HG03175 (cell line): ENCODE measurements at regions not wholly inside any gene's neighbourhood (a gene's known extent, or its start where the extent isn't known, plus 50 kb on each side); places are given as distances from the start of the nearest gene placed in this dataset.
"Not testable (repeated sequence)": the region's sequence is repeated elsewhere in the genome, so short reads cannot be mapped to it uniquely, and the experiment has no call there.

Experiments used
- ATAC-seq: cut with Tn5 transposase; IDR thresholded peaks from one replicate; pipeline ENCODE4 v1.9.1; 2021; ENCODE audit warnings: mild to moderate bottlenecking, moderate library complexity; ENCODE audit not compliant: unreplicated experiment

DNA sequence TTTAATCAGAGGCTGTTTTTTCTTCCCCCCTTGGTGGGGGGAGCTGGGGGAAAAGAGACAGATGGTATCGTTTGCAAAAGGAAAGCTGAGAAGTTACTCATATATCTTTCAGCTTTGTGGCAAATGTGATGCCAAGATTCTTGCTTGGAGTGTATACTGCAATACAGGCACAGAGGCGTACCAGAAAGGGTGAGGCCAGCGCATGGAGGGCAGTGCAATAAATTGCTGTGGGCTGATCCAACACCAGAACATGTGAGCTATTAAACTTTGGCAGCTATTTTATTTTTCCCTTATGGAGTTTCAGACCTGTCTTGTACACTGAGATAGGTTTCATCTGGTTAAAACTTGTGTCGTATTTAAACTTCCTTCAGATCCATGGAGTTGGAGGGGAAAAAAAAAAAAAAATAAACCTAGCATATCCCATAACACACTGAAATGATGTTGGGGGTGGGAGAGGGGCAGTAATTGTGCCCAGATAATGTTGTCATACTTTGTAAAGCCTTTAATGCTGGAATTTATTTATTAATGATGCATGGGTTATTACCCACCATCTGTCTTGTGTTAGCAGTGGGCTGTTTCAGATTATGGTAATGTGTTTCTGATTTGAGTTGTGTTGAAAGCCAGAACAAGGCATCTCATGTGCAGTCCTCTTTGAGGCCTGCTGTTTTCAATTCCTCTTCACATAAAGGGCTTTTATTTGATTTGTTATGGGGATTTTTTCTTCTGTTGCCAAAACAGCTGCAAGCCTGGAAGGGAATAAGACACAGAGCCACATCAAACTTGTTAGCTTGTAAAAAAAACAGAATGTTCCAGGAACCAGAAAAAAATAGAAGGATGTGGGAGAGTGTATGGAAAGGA is 891.3 kb downstream of the TLE1 start:
- ATAC-seq: no peak

DNA sequence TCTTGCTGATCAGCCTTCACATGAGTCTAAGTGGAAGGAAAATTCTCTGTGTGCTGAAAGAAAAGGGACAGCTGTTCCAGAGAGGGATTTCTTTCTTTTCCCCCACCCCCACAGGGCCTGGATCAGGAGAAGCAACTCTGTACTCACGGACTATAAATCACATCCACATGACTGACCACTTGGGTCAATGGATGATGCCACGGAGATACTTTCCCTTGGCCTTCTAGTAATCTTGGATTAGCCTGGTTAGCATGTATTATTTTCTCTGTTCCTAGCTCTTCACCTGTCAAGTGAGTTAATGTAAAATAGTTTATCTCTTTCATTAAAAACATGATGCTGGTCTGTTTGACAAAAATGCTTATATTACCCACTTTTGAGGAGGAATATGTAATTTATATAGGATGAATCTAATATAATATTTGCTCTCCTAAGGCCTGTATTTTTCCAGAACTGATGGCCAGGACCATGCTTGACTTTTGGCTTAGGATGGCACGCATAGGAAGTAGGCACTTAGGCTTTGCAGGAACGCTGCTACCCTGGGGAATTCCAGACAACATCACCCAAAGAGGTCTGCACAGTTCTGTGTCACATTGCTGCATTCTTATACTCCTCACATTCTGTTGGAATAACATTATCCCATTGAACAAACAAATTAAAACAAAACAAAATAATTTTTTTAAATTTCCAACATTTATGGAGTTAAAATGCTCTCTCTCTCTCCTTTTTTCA is 892.1 kb downstream of the TLE1 start:
- ATAC-seq: no peak

DNA sequence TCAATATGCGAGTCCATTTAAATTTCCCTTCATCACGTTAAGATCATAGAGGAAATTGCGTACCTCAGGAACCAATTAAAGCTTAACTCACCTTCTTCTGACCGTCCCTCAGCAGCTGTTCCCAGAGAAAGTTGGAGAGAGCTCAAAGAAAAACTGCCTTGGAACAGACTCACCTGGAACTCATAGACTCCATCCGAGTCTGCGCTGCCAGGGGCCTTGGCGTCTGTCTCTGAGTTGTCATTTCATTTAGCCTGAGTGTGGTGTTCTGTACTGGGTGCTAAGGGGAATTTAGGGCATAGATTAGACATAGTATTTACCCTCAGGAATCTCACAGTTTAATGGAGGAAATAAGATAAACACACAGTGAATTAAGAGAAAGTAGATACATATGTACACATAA is 892.7 kb downstream of the TLE1 start:
- ATAC-seq: no peak

DNA sequence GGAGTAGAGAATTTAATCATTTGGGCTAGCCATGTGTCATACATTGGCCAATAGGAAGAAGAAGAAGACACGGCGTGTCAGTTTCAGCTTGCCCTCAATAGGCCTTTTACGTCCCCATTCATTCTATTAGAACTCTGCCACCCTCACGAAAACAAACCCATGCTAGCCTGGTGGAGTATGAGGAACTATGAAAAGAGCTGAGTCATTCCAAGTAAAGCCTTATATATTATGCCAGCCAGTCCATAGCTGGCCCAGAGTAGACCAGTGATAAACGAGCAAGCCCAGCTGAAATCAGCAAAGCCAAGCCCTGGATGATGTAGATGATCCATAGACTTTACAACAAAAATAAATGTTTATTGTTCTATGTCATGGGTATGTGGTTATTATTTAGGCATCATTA is 895.1 kb downstream of the TLE1 start:
- no peak for ATAC-seq

DNA sequence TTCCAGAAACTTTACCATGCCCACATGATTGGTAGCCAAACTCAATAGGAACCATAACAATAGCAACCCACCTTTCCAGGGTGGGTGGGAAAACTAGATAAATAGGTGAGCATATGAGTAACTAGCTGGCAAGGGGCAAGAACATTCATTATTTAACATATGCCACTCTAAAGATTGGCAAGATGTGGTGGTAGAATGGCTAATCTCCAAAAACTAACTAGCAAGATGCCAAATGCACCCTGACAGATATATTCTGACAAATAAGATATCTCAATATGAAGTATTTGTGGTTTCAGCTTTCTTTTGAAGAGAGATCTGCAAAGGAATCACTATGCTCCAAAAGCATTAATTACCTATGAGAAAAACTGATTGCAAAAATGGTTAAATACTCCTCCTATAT is 895.6 kb downstream of the TLE1 start:
- no peak for ATAC-seq

DNA sequence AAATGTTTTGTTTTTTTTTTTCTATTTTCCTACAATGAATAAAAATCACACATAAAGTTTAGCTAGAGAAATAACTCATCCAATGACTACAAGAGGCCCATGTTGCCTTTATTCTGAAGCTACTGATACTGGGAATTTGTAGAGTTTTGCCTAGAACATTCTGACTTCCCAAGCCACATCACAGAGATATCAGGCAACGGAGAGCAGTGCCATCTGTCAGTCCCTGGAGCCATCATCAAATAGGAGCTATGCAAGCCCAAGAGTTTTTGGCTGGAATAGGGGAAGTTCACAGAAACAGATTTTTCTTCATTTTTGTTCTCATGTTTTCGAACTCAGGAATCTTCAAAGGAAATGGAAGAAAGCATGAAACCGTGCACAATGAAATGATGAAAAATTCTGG is 896.6 kb downstream of the TLE1 start:
- ATAC-seq: no peak

DNA sequence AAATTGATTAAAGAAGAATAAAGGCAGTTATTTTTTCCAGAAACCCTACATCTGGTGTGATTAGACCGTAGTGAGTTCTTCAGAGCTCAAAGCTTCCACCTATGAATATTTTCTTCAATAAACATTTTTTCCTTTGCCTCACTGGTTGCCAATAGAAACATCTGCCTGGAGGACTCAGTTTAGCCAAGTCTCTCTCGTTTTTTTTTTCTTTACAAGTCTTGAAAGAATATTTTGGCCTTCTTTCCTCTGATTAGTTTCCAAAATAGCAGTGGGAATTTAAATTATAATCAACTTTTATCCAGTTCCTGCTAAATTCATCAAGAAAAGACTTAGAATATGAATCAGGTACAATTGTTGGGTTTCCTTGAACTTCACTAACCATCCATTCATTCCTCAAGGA is 897.5 kb downstream of the TLE1 start:
- ATAC-seq: no peak

DNA sequence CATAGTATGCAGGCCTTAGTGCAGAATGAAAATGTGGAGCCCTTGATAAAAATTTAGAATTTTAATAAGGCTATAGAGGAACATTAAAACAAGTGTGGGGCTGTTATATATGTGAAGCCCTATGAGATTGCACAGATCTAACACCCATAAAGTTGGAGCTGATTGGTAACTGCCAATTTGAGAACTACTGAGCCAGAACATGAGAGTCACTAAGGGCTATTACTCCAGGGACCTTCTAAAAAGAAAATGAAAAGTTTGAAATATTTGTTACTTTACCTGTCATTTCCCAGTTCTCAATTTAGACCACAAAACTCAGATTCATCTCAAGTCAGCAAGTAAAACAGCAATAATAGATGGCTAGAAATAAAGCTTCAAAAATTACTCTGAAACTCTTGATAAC is 898.6 kb downstream of the TLE1 start:
- no peak for ATAC-seq

DNA sequence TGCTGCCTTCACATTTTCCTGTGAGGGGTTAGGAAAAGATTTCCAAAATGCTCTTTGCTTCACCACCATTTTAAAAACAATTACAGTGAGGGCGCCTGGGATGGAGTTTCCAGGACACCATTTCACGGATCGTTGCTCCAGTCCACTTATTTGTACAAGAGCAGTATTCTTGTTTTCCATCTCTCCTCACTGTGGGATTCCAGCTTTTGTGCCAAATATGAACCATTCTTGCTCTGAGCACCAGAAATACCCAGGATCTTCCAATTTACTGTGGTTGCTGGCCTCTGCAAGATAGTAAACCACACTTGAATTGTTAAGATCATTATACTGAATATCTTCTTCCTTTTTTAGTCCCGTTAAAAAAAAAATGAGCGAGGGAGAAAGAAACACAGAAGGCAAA is 899.5 kb downstream of the TLE1 start:
- no peak for ATAC-seq

DNA sequence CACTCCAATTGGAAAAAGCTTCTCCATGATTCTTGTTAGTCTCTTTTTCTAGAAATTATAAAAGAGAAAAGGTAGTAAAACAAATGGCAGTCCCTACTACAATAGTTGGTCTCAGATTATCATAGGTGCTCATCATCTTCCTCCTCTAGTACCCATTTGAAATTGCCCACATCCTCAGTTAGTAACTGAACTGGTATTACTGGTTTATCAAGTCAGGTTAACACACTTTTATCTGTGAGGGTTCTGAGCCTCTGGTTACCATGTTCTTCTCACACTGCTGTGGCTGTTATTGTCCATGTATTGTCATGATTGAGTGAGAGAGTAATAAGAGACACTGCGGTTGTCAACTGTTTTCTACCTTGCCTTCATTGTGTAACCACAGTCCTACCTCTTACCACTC is 901.7 kb downstream of the TLE1 start:
- ATAC-seq: no peak

DNA sequence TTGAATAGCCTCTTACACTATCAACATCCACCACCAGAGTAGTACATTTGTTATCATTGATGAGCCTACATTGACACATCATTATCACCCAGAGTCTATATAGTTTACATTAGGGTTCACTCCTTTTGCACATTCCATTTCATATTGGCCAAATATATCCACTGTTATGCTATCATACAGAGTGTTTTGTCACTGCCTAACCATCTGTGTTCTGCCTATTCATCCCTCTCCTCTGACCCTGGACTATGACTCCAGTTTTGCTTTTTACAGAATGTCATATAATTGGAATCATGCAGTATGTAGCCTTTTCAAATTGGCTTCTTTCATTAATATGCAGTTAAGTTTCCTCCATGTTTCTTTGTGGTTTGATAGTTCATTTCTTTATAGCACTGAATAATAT is 904.7 kb downstream of the TLE1 start:
- ATAC-seq: no peak

DNA sequence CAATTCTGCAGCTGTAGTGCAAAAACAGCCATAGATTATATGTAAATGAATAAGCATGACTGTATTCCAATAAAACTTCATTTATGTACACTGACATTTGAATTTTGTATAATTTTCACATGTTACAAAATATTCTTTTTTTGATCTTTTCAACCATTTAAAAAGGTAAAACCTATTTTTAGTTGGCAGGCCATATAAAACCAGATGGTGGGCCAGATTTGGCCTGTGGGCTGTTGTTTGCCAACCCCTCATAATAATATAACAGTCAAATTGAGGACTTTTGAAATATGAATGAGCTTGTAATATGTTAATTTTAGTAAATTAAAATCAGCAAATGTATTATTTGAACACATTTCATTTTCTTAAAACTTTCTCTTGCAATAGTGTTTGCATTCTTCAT is 913.4 kb downstream of the TLE1 start:
- no peak for ATAC-seq

DNA sequence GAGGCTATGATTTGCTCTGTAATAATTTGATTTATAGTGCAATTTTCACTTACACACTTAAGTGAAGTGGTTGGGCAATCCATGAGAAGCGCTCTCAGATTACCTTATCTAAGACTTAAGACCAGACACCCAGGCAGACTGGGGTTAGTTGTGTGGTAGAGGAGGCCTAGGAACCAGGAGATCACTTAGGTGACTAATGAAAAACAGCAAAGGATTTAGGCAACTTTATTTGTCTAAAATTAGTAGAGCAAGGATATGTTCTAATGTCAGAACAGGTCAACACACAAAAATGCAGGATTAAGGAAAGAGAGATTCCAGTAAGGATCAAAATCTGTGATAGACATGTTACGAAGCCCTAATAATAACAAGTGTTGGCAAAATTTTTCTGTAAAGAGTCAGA is 913.8 kb downstream of the TLE1 start:
- ATAC-seq: no peak

DNA sequence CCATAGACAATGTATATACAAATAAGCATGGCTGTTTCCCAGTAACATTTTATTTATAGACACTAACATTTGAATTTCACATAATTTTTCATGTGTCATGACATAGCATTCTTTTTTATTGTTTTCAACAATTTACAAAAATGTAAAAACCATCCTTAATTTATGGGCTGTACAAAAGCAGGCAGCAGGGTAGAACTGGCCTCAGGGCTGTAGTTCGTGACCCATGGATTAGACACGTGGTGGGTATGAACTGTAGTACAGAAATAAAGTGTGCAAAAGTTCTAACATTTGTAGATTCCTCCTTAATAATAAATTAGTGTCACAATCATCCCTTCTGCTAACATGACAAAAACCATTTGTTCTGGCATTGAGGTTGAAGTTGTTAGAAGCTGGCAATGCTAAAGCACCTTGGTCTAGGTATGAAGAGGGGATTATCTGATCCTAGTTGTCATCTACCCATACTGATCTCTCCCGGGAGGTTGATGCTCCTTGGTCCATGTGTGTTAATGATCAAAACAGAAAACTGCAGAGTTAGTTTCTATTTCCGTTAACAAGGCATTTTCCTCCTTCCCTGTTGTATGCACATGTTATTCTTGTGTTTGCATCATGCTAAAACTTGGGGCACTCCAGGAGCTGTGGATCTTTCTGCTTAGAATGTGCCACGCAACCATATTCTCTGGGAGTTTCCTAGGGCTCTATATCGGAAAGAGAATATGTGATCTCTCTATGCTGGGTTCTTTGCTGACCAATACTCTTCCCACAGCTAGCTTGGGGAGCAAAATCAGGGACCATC is 917.6 kb downstream of the TLE1 start:
- no peak for ATAC-seq

DNA sequence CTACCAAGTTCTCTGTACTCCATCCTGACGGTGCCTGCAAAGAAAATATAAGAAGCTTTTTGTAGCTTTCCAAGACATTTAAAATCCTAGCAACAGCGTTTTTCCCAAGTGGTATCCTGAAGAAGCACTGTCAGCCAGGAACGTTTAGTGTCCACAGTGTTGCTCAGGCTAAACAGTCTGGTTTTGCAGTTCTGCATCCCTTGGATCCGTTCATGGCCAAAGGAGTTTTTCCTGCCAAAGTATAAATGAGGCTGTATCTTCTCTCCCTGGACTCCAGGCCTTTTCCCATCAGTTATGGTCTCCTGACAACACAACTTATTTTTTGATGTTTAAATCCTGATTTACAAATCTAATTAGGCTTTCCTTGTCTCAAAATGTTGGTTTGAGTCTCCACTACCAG is 925.8 kb downstream of the TLE1 start:
- no peak for ATAC-seq

DNA sequence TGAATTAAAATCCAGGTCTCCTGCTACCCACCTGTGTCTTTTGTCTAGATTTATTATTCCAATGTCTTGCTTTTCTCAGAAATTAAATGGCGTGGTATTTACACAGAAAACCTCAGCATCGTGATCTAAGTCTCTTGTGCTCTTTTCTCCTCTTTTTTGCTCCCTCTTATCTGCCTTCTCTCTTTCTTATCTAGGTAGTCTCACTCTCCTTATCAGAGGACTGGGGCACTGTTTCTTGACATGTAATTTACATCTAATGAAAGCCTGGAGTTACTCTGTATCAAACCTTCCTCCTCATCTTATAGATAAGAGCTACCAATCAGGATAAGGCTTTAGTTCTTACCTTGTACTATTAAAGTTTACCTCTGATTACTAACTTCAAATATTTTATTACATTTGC is 933.8 kb downstream of the TLE1 start:
- no peak for ATAC-seq

DNA sequence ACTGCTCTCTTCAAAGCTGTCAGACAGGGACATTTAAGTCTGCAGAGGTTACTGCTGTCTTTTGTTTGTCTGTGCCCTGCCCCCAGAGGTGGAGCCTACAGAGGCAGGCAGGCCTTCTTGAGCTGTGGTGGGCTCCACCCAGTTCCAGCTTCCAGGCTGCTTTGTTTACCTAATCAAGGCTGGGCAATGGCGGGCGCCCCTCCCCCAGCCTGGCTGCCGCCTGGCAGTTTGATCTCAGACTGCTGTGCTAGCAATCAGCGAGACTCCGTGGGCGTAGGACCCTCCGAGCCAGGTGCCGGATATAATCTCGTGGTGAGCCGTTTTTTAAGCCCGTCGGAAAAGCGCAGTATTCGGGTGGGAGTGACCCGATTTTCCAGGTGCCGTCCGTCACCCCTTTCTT is 942.3 kb downstream of the TLE1 start:
- ATAC-seq: not testable (repeated sequence)

DNA sequence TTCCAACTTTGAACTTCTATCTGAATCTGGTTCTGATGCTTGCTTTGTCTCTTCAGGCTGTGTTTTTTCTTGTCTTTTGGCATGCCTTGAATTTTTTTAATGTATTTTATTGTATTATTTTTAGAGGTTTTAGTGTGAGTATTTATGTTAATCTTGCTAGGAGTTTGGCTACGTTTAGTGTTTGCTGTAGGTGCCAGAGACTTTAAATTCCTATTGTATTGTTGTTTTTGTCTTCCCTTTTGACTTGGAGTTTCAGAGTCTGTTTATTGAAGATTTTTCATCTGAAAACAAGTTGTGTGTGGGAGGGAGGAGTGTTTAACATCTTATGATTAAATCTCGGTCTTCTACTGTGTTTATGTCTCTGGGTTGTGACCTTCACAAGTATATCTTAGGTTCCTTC is 956.8 kb downstream of the TLE1 start:
- ATAC-seq: no peak

DNA sequence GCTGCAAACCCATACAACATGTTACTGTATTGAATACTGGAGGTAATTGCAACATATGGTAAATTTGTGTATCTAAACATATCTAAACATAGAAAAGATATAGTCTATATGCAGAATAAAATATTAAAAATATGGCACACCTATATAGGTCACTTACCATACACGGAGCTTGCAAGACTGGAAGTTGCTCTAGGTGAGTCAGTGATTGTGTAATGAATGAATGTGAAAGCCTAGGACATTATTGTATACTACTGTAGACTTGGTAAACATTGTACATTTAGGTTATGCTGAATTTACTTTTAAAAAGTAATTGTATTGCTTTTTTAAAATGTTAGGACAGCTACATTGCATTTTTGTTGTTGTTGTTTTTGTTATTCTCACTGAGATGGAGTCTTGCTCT is 968.8 kb downstream of the TLE1 start:
- ATAC-seq: no peak

DNA sequence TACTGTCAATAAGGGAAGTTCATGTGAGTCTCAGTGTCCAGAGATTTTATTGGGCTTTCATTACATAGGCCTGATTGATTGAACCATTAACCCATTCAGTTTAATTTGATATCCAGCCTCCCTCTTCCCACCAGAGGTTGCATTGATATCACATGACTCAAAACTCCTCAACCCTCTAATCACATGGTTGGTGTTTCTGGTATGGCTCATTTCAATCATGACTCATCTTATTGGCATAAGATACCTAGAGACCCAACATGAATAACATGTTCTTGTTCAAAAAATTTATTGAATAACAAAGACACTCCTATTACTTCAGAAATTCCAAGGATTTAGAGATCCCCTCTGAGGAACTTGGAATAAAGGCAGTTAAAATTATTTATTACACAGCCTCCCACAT is 982.2 kb downstream of the TLE1 start:
- no peak for ATAC-seq

DNA sequence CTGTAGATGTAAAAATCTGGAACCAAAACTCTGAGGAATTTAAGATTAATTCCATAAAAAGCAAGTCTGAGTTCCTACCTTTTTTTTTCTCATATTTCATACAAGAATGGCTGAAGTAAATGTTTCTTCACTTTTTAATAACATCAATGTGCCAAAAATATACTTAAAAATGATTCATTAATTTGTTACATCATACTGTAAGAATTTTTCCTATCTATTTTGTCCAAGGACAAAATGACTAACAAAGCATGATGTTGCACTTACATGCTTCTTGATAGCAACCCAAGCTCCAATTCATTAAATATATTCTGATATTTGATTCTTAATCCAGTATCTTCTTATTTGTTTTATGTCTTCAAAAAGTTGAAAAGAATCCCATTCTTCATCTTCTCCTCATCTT is 988.3 kb downstream of the TLE1 start:
- no peak for ATAC-seq

DNA sequence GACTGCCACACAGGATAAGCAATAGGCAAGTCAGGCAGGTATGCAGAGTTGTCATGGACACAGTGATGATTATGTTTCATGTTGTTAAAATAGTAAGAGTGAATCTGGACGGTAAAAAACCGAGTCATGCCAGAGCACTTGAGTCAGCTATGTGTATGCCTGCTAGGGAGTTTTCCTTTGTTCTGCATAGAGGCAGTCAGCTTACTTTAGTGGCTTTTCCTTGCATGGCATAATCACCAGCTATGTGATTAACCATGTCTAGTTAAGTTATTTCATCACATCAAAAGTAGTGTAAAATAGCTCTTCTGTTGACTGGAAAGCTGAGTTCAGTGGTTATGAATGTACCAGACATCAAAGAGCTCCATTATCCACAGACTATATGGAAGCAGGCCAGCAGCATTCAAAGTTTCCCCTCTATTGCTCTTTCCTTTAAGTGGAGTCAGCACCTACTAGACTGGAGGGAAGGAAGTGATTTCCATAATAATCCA is 989.8 kb downstream of the TLE1 start:
- ATAC-seq: no peak
